AG09309 (cell line): ENCODE measurements at regions not wholly inside any gene's neighbourhood (a gene's known extent, or its start where the extent isn't known, plus 50 kb on each side); places are given as distances from the start of the nearest gene placed in this dataset.

Source experiments
- DNase-seq: peaks from one replicate; pipeline ENCODE4 v3.0.0-alpha.2; 2010; ENCODE audit warnings: low read depth
- H3K4me3 ChIP-seq: 2 replicates; pipeline ENCODE4 v1.5.1; 2011; ENCODE audit warnings: mild to moderate bottlenecking, low read depth, low read length, moderate library complexity; ENCODE audit not compliant: control insufficient read depth
- TF ChIP-seq, protein P1 (sequence below): IDR thresholded peaks from 2 replicates; pipeline ENCODE4 v1.5.1; 2011; ENCODE audit warnings: mild to moderate bottlenecking, low read depth, low read length, inconsistent platforms; ENCODE audit not compliant: insufficient read depth, control insufficient read depth; ENCODE audit errors: missing control alignments

- TF ChIP-seq, protein P1, sequence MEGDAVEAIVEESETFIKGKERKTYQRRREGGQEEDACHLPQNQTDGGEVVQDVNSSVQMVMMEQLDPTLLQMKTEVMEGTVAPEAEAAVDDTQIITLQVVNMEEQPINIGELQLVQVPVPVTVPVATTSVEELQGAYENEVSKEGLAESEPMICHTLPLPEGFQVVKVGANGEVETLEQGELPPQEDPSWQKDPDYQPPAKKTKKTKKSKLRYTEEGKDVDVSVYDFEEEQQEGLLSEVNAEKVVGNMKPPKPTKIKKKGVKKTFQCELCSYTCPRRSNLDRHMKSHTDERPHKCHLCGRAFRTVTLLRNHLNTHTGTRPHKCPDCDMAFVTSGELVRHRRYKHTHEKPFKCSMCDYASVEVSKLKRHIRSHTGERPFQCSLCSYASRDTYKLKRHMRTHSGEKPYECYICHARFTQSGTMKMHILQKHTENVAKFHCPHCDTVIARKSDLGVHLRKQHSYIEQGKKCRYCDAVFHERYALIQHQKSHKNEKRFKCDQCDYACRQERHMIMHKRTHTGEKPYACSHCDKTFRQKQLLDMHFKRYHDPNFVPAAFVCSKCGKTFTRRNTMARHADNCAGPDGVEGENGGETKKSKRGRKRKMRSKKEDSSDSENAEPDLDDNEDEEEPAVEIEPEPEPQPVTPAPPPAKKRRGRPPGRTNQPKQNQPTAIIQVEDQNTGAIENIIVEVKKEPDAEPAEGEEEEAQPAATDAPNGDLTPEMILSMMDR: no peak
- no peak overlapping the region for H3K4me3 ChIP-seq
- no peak for DNase-seq
Measured at GRCh38 chr13:85651440-85651839, 147.8 kb downstream of the SLITRK6 start.

GRCh38 chr13:85650613-85651012 is 148.6 kb downstream of the SLITRK6 start:
- DNase-seq: no peak
- H3K4me3 ChIP-seq: no peak overlapping the region
- TF ChIP-seq, protein P1: no peak

GRCh38 chr13:85640727-85641126 is 158.5 kb downstream of the SLITRK6 start:
- TF ChIP-seq, protein P1: no peak
- H3K4me3 ChIP-seq: no peak overlapping the region
- DNase-seq: no peak

DNA sequence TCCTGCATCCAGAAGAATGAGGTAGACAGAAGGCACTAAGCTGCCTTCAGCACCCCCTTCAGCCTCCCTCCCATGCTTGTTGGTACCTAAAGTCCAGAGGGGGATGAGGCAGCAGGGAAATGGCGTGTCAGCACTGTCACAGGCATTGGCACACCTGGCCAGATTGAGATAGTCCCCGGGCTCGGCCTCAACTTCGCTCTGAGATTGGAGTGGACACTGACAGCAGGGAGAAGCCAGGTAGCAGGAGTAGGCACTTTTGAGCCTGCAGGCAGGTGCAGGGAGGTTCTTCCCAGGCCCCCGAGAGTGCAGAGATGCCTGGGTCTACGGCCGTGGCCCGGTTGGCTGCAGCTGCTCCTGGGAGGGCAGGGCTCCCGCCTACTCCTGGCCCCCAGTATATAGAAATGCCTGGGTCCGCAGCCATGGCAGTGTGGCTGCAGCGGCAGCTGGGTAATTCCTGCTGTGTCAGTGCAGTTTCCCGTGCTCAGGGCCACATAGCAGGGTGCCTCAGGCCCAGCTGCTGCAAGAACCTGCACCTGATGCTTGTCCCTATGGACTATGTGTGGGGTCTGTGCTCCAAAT is 160.3 kb downstream of the SLITRK6 start:
- H3K4me3 ChIP-seq: no peak overlapping the region
- no peak for DNase-seq
- TF ChIP-seq, protein P1: no peak

DNA sequence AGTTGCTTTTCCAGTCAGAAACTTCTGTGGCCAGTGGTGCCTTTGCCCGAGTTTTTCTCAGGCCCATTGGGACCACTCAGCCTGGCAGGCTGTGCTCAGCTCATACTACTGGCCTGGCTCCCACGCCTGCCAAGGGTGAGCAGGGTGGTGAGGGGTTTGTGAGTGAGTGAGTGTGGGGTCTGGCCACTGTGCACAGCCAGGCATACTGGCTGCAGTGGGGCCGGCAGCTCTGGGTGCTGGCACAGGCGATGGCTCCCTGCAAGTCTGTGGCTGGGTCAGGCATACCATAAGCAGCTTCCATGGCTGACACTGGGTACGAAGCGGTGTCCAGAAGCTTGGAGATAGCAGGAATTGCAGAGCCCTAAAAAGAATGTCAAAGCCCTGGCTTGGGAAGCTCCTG is 161.0 kb downstream of the SLITRK6 start:
- TF ChIP-seq, protein P1: no peak
- no peak overlapping the region for H3K4me3 ChIP-seq
- DNase-seq: no peak

- TF ChIP-seq, protein P1: no peak
- no peak overlapping the region for H3K4me3 ChIP-seq
- DNase-seq: no peak
Measured at GRCh38 chr13:85632526-85633195, 166.6 kb downstream of the SLITRK6 start.
